PFSK-1 (cell line): ENCODE measurements at regions not wholly inside any gene's neighbourhood (a gene's known extent, or its start where the extent isn't known, plus 50 kb on each side); places are given as distances from the start of the nearest gene placed in this dataset.

Experiments
- POLR2AphosphoS5 ChIP-seq: IDR thresholded peaks from 2 replicates; pipeline ENCODE4 v1.6.1; 2012; ENCODE audit warnings: low read depth, mild to moderate bottlenecking, control low read depth, low read length, moderate library complexity
- REST ChIP-seq, 2 experiments: IDR thresholded peaks; 2 replicates each; pipeline versions ENCODE4 v1.6.1 to v1.8.0; 2011 to 2012; ENCODE audit warnings: low read depth in 2 of 2, low read length in 2 of 2, control low read depth in 1 of 2, inconsistent platforms in 1 of 2, mild to moderate bottlenecking in 1 of 2, moderate library complexity in 1 of 2; ENCODE audit not compliant: insufficient read depth in 1 of 2
- SIN3A ChIP-seq: IDR thresholded peaks from 2 replicates; pipeline ENCODE4 v1.6.1; 2012; ENCODE audit warnings: mild to moderate bottlenecking, low read length, moderate library complexity, borderline replicate concordance; ENCODE audit not compliant: insufficient read depth

GRCh38 chr20:63072231-63072791, 65.5 kb upstream of the BHLHE23 start:
- TF ChIP-seq POLR2AphosphoS5 (no peak), SIN3A (no peak), REST (IDR thresholded peaks at IDR 0.05; ENCODE audit: insufficient read depth in 1 of 2, low read depth in 2 of 2, low read length in 2 of 2) (no peak)
